H9 (cell line): ENCODE measurements at regions not wholly inside any gene's neighbourhood (a gene's known extent, or its start where the extent isn't known, plus 50 kb on each side); places are given as distances from the start of the nearest gene placed in this dataset.

Source experiments
- DNase-seq: peaks from one replicate; pipeline ENCODE4 v3.0.0-alpha.2; 2017
- H2AFZ ChIP-seq: one replicate; pipeline ENCODE4 v1.6.1; 2013; ENCODE audit warnings: mild to moderate bottlenecking, low read length, control low read depth, moderate library complexity
- H2AK5ac ChIP-seq: 2 replicates; pipeline ENCODE4 v1.6.1; 2013; ENCODE audit warnings: low read length, control low read depth, mixed read lengths; ENCODE audit not compliant: insufficient read length
- H2BK120ac ChIP-seq: one replicate; pipeline ENCODE4 v1.6.1; 2013; ENCODE audit warnings: low read depth, mild to moderate bottlenecking, low read length, control low read depth, inconsistent platforms; ENCODE audit not compliant: poor library complexity, severe bottlenecking
- H2BK12ac ChIP-seq: 2 replicates; pipeline ENCODE4 v1.6.1; 2013; ENCODE audit warnings: low read length, control low read depth, mixed read lengths, low read depth; ENCODE audit not compliant: insufficient read length
- H2BK15ac ChIP-seq: 2 replicates; pipeline ENCODE4 v1.6.1; 2013; ENCODE audit warnings: low read depth, low read length, control low read depth
- H2BK20ac ChIP-seq: one replicate; pipeline ENCODE4 v1.6.1; 2013; ENCODE audit warnings: low read depth, mild to moderate bottlenecking, low read length, control low read depth, inconsistent platforms; ENCODE audit not compliant: poor library complexity, severe bottlenecking
- H2BK5ac ChIP-seq: 2 replicates; pipeline ENCODE4 v1.6.1; 2013; ENCODE audit warnings: low read length, control low read depth, mixed read lengths; ENCODE audit not compliant: insufficient read length
- H3K14ac ChIP-seq: 2 replicates; pipeline ENCODE4 v1.6.1; 2013; ENCODE audit warnings: low read length, control low read depth; ENCODE audit not compliant: insufficient read depth
- H3K18ac ChIP-seq: 2 replicates; pipeline ENCODE4 v1.6.1; 2013; ENCODE audit warnings: low read depth, mild to moderate bottlenecking, mixed read lengths, low read length, control low read depth; ENCODE audit not compliant: insufficient read length
- H3K23ac ChIP-seq: 2 replicates; pipeline ENCODE4 v1.6.1; 2013; ENCODE audit warnings: low read length, control low read depth, mixed read lengths, low read depth; ENCODE audit not compliant: insufficient read length
- H3K23me2 ChIP-seq: 2 replicates; pipeline ENCODE4 v1.6.1; 2013; ENCODE audit warnings: low read depth, mild to moderate bottlenecking, mixed read lengths, low read length, control low read depth; ENCODE audit not compliant: insufficient read length, poor library complexity, severe bottlenecking
- H3K27ac ChIP-seq: 2 replicates; pipeline ENCODE4 v1.5.1; 2013; ENCODE audit warnings: low read length, control low read depth, mixed read lengths, low read depth; ENCODE audit not compliant: insufficient read length
- H3K27me3 ChIP-seq: 2 replicates; pipeline ENCODE4 v1.6.1; 2013; ENCODE audit warnings: low read length, control low read depth, inconsistent platforms; ENCODE audit not compliant: insufficient read depth
- H3K4ac ChIP-seq: 2 replicates; pipeline ENCODE4 v1.6.1; 2013; ENCODE audit warnings: low read depth, mild to moderate bottlenecking, control low read depth, inconsistent platforms, low read length, moderate library complexity
- H3K4me1 ChIP-seq: 2 replicates; pipeline ENCODE4 v1.6.1; 2013; ENCODE audit warnings: low read length, control low read depth, inconsistent platforms; ENCODE audit not compliant: insufficient read depth
- H3K4me2 ChIP-seq: 2 replicates; pipeline ENCODE4 v1.6.1; 2013; ENCODE audit warnings: low read length, control low read depth, mixed read lengths; ENCODE audit not compliant: insufficient read length, insufficient read depth
- H3K56ac ChIP-seq: 2 replicates; pipeline ENCODE4 v1.6.1; 2013; ENCODE audit warnings: low read depth, mild to moderate bottlenecking, mixed read lengths, low read length, control low read depth; ENCODE audit not compliant: insufficient read length
- H3K79me1 ChIP-seq: 2 replicates; pipeline ENCODE4 v1.6.1; 2013; ENCODE audit warnings: low read depth, mild to moderate bottlenecking, moderate library complexity, low read length, control low read depth, inconsistent platforms; ENCODE audit not compliant: insufficient read depth, poor library complexity, severe bottlenecking
- H3K79me2 ChIP-seq: 2 replicates; pipeline ENCODE4 v1.6.1; 2013; ENCODE audit warnings: low read length, control low read depth, inconsistent platforms; ENCODE audit not compliant: insufficient read depth
- H3K9ac ChIP-seq: 2 replicates; pipeline ENCODE4 v1.6.1; 2013; ENCODE audit warnings: low read length, control low read depth, mixed read lengths; ENCODE audit not compliant: insufficient read length; ENCODE audit errors: extremely low read depth
- H3K9me3 ChIP-seq: one replicate; pipeline ENCODE4 v1.6.1; 2013; ENCODE audit warnings: low read depth, low read length, inconsistent platforms; ENCODE audit not compliant: control insufficient read depth
- H3T11ph ChIP-seq: one replicate; pipeline ENCODE4 v1.6.1; 2013; ENCODE audit warnings: mild to moderate bottlenecking, low read length, control low read depth, inconsistent platforms
- H4K20me1 ChIP-seq: one replicate; pipeline ENCODE4 v1.6.1; 2013; ENCODE audit not compliant: control insufficient read depth, insufficient read length, insufficient read depth
- H4K5ac ChIP-seq: 2 replicates; pipeline ENCODE4 v1.6.1; 2013; ENCODE audit warnings: low read depth, mild to moderate bottlenecking, mixed read lengths, low read length, control low read depth; ENCODE audit not compliant: insufficient read length
- H4K8ac ChIP-seq: replicated peaks from 2 replicates; pipeline ENCODE4 v1.6.1; 2013; ENCODE audit warnings: low read length, control low read depth, mixed read lengths, low read depth; ENCODE audit not compliant: insufficient read length
- H4K91ac ChIP-seq: 2 replicates; pipeline ENCODE4 v1.6.1; 2013; ENCODE audit warnings: low read depth, mild to moderate bottlenecking, moderate library complexity, mixed read lengths, low read length, control low read depth; ENCODE audit not compliant: insufficient read length
- H3K27ac Mint-ChIP-seq, 3 experiments: 2 replicates in 2 of 3; 3 replicates in 1 of 3; pipeline ENCODE4 v1.8.0; 2020 to 2021; ENCODE audit warnings: mixed read lengths in 3 of 3, mild to moderate bottlenecking in 1 of 3, moderate library complexity in 1 of 3
- H3K27me3 Mint-ChIP-seq: 2 replicates; pipeline ENCODE4 v1.8.0; 2021; ENCODE audit warnings: low read depth, mild to moderate bottlenecking, moderate library complexity, mixed read lengths
- H3K36me3 Mint-ChIP-seq, 3 experiments: 2 replicates in 2 of 3; 3 replicates in 1 of 3; pipeline ENCODE4 v1.8.0; 2020 to 2021; ENCODE audit warnings: low read depth in 3 of 3, mixed read lengths in 3 of 3; ENCODE audit not compliant: insufficient read depth in 1 of 3
- H3K4me1 Mint-ChIP-seq, 2 experiments: 2 replicates each; pipeline ENCODE4 v1.8.0; 2020; ENCODE audit warnings: mixed read lengths in 2 of 2
- H3K4me3 Mint-ChIP-seq, 2 experiments: 2 replicates in 1 of 2; 3 replicates in 1 of 2; pipeline ENCODE4 v1.8.0; 2020 to 2021; ENCODE audit warnings: mild to moderate bottlenecking in 2 of 2, mixed read lengths in 2 of 2, moderate library complexity in 1 of 2
- H3K9me3 Mint-ChIP-seq, 2 experiments: 2 replicates in 1 of 2; 3 replicates in 1 of 2; pipeline ENCODE4 v1.8.0; 2020; ENCODE audit warnings: mild to moderate bottlenecking in 2 of 2, mixed read lengths in 2 of 2, moderate library complexity in 1 of 2
- CTCF ChIP-seq: fragments of 200-600 bp; sonication (generic); conservative IDR thresholded peaks from 3 replicates; pipeline ENCODE4 v1.8.0; 2021; ENCODE audit warnings: antibody characterized with exemption, mild to moderate bottlenecking
- WGBS: extraction: QIAGEN DNeasy Blood & Tissue Kit; methylation state at CpG from one replicate; pipeline ENCODE4 v1.1.7; 2013; ENCODE audit warnings: missing lambda C conversion rate, low lambda C conversion rate, mixed read lengths; ENCODE audit not compliant: insufficient read length; ENCODE audit errors: extremely low coverage; 5-methylcytosine and 5-hydroxymethylcytosine counted together

- Histone ChIP-seq H3K4me1 (no peaks in the 10 kb centered on the region), H2BK20ac (no peak overlapping the region), H3K27me3 (no peaks in the 10 kb centered on the region), H4K20me1 (no peaks in the 10 kb centered on the region), H2BK12ac (no peak overlapping the region), H4K5ac (no peak overlapping the region), H2BK5ac (no peak overlapping the region), H3K9me3 (no peaks in the 10 kb centered on the region), H3K23me2 (no peaks in the 10 kb centered on the region), H3K27ac (no peak overlapping the region), H4K8ac (no peak overlapping the region), H3T11ph (no peak overlapping the region), H3K9ac (no peak overlapping the region), H2BK15ac (no peak overlapping the region), H2AK5ac (no peak overlapping the region), H3K79me2 (no peaks in the 10 kb centered on the region), H3K4me2 (no peak overlapping the region), H2BK120ac (no peak overlapping the region), H3K18ac (no peak overlapping the region), H3K14ac (no peak overlapping the region), H3K56ac (no peak overlapping the region), H4K91ac (no peak overlapping the region), H3K4ac (no peak overlapping the region), H3K23ac (no peak overlapping the region), H3K79me1 (no peaks in the 10 kb centered on the region), H2AFZ (no peak overlapping the region)
- Mint-ChIP-seq H3K4me3 (no peak overlapping the region), H3K27ac (no peak overlapping the region), H3K27me3 (no peaks in the 10 kb centered on the region), H3K9me3 (peaks cover 11 to 15% of the 10 kb centered on the region in 2 experiments), H3K36me3 (peaks cover 6 to 13% (median 6%) of the 10 kb centered on the region in 3 experiments; a peak in 5 of 7 replicates), H3K4me1 (peaks cover 8 to 14% of the 10 kb centered on the region in 2 experiments)
- no peak for DNase-seq
- TF ChIP-seq CTCF, result no peak
- WGBS, result no CpG with 5 or more reads among the region's 1 CpG
Measured at GRCh38 chr19:31529121-31529520, 179.9 kb upstream of the TSHZ3 start.
